Tibial nerve (tissue), 4 donors: ENCODE measurements at regions not wholly inside any gene's neighbourhood (a gene's known extent, or its start where the extent isn't known, plus 50 kb on each side); places are given as distances from the start of the nearest gene placed in this dataset.

Source experiments
- DNase-seq, 2 donors: peaks; one replicate each; pipeline ENCODE4 v3.0.0-alpha.2; 2019; ENCODE audit warnings: low spot score in 2 of 2
- H3K27ac ChIP-seq, 4 donors: fragments of 200-600 bp; sonication (generic) in 3 of 4; one replicate each; pipeline ENCODE4 v1.5.1; 2017 to 2019; ENCODE audit warnings: mild to moderate bottlenecking in 1 of 4
- H3K27me3 ChIP-seq, 2 donors: fragments of 200-600 bp; sonication (generic) in 1 of 2; one replicate each; pipeline versions ENCODE4 v1.5.1 to v1.6.0; 2017 to 2019
- H3K36me3 ChIP-seq, 3 donors: fragments of 200-600 bp; sonication (generic); one replicate each; pipeline ENCODE4 v1.5.1; 2018 to 2019
- H3K4me1 ChIP-seq, 4 donors: fragments of 200-600 bp; sonication (generic) in 3 of 4; one replicate each; pipeline ENCODE4 v1.5.1; 2017 to 2019
- H3K4me3 ChIP-seq, 4 donors: fragments of 200-600 bp; sonication (generic) in 3 of 4; one replicate each; pipeline ENCODE4 v1.5.1; 2017 to 2019; ENCODE audit warnings: mild to moderate bottlenecking in 1 of 4, moderate library complexity in 1 of 4
- H3K9me3 ChIP-seq, 4 donors: fragments of 200-600 bp; sonication (generic) in 3 of 4; one replicate each; pipeline ENCODE4 v1.5.1; 2017 to 2019
- EP300 ChIP-seq, 2 donors: sonication (generic); formaldehyde crosslinking; IDR thresholded peaks; one replicate each; pipeline ENCODE4 v1.6.1; 2017; ENCODE audit warnings: antibody characterized with exemption in 2 of 2, mild to moderate bottlenecking in 1 of 2
- POLR2A ChIP-seq, 2 donors: fragments of 450-650 bp; IDR thresholded peaks; one replicate each; pipeline ENCODE4 v1.6.1; 2017; ENCODE audit warnings: antibody characterized with exemption in 2 of 2, mild to moderate bottlenecking in 2 of 2, moderate library complexity in 2 of 2
- WGBS, 2 donors: methylation state at CpG; one replicate each; pipeline ENCODE4 v1.1.5; 2018; 5-methylcytosine and 5-hydroxymethylcytosine counted together
- TF ChIP-seq, protein P1 (sequence below), 5 experiments: fragments of 200-600 bp in 3 of 5; fragments of 450-650 bp in 2 of 5; sonication (generic) in 3 of 5; IDR thresholded peaks; one replicate each; pipeline ENCODE4 v1.5.1; 2016 to 2019; ENCODE audit warnings: antibody characterized with exemption in 5 of 5, mild to moderate bottlenecking in 3 of 5, moderate library complexity in 2 of 5

DNA sequence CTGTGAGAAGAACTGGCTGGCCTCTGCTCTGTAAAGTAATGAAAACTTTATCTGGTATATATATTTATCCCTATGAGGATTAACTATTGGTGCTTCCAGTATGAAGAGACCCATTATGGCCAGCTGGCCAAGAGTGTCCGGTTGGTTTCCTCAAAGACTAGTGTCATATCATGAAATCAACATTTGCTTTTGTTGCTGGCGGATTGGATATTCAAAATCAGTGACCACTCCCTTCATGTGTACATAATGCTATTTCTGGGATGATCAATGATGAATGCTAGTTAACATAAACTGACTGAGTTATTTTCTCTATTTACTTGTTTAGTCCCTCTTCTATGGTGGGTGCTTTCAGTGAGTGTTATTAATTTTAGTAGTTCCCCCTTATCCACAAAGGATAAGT, 60.8 kb upstream of the NUDT12 start:
- Histone ChIP-seq H3K4me3 (no peak overlapping the region), H3K27me3 (no peaks in the 10 kb centered on the region), H3K27ac (no peak overlapping the region), H3K4me1 (peaks cover 0 to 3% (median 0%) of the 10 kb centered on the region in 4 donors), H3K9me3 (no peaks in the 10 kb centered on the region), H3K36me3 (no peaks in the 10 kb centered on the region)
- no peak for TF ChIP-seq POLR2A (IDR thresholded peaks at IDR 0.05)
- TF ChIP-seq, protein P1, sequence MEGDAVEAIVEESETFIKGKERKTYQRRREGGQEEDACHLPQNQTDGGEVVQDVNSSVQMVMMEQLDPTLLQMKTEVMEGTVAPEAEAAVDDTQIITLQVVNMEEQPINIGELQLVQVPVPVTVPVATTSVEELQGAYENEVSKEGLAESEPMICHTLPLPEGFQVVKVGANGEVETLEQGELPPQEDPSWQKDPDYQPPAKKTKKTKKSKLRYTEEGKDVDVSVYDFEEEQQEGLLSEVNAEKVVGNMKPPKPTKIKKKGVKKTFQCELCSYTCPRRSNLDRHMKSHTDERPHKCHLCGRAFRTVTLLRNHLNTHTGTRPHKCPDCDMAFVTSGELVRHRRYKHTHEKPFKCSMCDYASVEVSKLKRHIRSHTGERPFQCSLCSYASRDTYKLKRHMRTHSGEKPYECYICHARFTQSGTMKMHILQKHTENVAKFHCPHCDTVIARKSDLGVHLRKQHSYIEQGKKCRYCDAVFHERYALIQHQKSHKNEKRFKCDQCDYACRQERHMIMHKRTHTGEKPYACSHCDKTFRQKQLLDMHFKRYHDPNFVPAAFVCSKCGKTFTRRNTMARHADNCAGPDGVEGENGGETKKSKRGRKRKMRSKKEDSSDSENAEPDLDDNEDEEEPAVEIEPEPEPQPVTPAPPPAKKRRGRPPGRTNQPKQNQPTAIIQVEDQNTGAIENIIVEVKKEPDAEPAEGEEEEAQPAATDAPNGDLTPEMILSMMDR (IDR thresholded peaks at IDR 0.05), result no peak
- WGBS, 2 donors, result 98% methylated on average over 2 of the region's 2 CpGs
- no peak for DNase-seq

DNA sequence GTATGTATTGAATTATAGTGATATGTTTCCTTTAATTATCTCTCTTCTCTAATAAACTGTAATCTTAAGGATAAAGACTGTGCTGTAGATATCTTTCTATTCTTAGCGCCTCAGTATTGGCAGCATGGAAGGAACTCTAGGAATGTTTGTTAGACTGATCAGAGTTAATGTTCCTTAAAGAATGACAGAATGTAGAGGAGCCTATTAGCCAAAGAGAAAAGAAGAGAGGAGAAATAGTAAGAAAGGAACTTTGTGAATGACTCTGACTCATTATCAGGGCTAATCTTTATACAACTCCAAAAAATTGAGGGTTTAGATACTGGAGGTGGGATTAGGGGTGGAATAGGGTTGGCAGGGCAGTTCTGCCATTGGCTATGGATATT, 59.0 kb upstream of the NUDT12 start:
- Histone ChIP-seq H3K4me1 (peaks cover 0 to 3% (median 0%) of the 10 kb centered on the region in 4 donors), H3K27ac (no peak overlapping the region), H3K36me3 (no peaks in the 10 kb centered on the region), H3K4me3 (no peak overlapping the region), H3K9me3 (no peaks in the 10 kb centered on the region), H3K27me3 (no peaks in the 10 kb centered on the region)
- WGBS, 2 donors, result 61% methylated on average over 1 of the region's 1 CpG
- DNase-seq, result no peak
- TF ChIP-seq EP300 (IDR thresholded peaks at IDR 0.05), result no peak
- TF ChIP-seq, protein P1 (IDR thresholded peaks at IDR 0.05), result no peak
- TF ChIP-seq POLR2A (IDR thresholded peaks at IDR 0.05), result no peak

DNA sequence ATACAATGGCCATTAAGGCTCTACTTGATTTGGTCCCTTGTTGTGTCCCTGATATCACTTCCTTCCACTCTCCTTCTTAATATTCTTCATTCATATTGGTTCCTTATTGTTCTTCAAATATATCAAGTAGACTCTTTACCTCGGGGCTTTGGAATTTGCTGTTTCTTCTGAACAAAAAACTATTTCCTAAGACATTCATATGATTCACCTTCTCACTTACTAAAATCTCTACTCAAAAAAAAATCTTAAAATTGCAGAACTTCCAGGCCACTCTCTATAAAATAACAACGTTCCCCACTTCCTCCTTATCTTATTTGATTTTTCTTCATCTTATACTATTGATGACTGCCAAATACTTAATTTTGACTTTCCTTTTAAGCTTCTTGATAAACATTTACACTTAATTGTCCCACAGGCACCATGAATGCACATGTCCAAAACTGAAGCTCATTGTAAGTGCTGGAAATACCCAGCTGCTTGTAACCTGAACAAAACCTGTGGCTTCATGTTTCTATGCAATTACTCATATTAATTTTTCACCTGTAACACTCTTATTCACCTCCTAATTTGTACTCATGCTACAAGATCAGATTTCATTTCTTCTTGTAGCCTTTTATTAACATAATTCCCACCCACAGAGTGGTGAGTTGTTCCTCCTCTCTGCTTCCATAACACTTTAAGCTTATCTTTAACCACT, 58.4 kb upstream of the NUDT12 start:
- TF ChIP-seq, protein P1 (IDR thresholded peaks at IDR 0.05), result no peak
- TF ChIP-seq EP300 (IDR thresholded peaks at IDR 0.05) (no peak), POLR2A (IDR thresholded peaks at IDR 0.05) (no peak)
- H3K9me3 ChIP-seq, result no peaks in the 10 kb centered on the region
- no peaks in the 10 kb centered on the region for H3K27me3 ChIP-seq
- WGBS, 2 donors, result 51 to 72% methylated on average over 2 of the region's 2 CpGs
- H3K36me3 ChIP-seq, result no peaks in the 10 kb centered on the region
- H3K4me3 ChIP-seq, result no peak overlapping the region
- H3K4me1 ChIP-seq, result peaks cover 0 to 3% (median 0%) of the 10 kb centered on the region in 4 donors
- no peak for DNase-seq
- no peak overlapping the region for H3K27ac ChIP-seq

DNA sequence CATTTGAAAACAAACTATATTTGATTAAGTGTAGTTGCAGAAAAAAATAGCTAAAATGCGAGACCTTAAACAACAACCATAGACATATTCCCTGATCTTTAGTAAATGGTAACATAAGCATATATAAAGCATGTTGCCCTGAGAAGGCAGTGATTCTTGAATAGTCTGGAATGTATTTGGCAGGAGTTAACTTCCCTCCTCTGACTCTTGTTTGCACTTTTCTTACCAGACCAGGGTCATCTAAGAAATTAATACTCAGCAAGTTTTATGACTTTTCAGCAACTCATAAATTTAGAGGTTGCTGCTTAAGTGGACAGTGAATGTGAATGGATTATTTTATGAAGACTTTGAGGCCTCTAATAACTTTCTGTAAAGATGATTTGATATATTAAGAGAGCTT, 55.3 kb upstream of the NUDT12 start:
- 86 to 88% methylated on average over 1 of the region's 1 CpG for WGBS, 2 donors
- no peaks in the 10 kb centered on the region for H3K27me3 ChIP-seq
- H3K4me3 ChIP-seq, result no peak overlapping the region
- H3K4me1 ChIP-seq, result no peaks in the 10 kb centered on the region
- H3K27ac ChIP-seq, result no peak overlapping the region
- TF ChIP-seq EP300 (IDR thresholded peaks at IDR 0.05) (no peak), POLR2A (IDR thresholded peaks at IDR 0.05) (no peak)
- TF ChIP-seq, protein P1 (IDR thresholded peaks at IDR 0.05), result no peak
- no peaks in the 10 kb centered on the region for H3K36me3 ChIP-seq
- no peaks in the 10 kb centered on the region for H3K9me3 ChIP-seq
- no peak for DNase-seq

DNA sequence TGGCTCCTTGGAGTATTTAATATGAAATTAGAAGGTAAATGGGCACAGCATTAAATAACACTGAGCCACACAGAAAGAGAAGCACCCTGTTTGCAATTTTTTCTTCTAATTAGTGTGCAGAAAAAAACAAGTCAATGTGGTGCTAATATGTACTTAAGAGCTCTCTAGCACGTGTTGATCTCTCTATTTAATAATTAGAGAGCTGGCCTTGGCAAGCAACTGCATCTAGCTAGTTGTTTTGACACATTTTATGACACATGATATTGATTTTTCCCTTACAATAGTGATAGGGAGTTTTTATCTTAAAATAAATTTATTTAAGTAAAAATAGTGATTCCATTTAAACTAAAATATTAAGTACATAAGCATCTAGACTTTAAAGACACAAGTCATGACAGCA, 54.5 kb upstream of the NUDT12 start:
- Histone ChIP-seq H3K4me3 (no peak overlapping the region), H3K9me3 (no peaks in the 10 kb centered on the region), H3K27ac (no peak overlapping the region), H3K4me1 (no peaks in the 10 kb centered on the region), H3K27me3 (no peaks in the 10 kb centered on the region), H3K36me3 (no peaks in the 10 kb centered on the region)
- no peak for DNase-seq
- TF ChIP-seq EP300 (IDR thresholded peaks at IDR 0.05) (no peak), POLR2A (IDR thresholded peaks at IDR 0.05) (no peak)
- TF ChIP-seq, protein P1 (IDR thresholded peaks at IDR 0.05), result no peak
- WGBS, 2 donors, result 48 to 64% methylated on average over 1 of the region's 1 CpG
